ENCODE measurements at regions not wholly inside any gene's neighbourhood (a gene's known extent, or its start where the extent isn't known, plus 50 kb on each side); places are given as distances from the start of the nearest gene placed in this dataset.
"Not testable (repeated sequence)": the region's sequence is repeated elsewhere in the genome, so short reads cannot be mapped to it uniquely, and the experiment has no call there.

DNA sequence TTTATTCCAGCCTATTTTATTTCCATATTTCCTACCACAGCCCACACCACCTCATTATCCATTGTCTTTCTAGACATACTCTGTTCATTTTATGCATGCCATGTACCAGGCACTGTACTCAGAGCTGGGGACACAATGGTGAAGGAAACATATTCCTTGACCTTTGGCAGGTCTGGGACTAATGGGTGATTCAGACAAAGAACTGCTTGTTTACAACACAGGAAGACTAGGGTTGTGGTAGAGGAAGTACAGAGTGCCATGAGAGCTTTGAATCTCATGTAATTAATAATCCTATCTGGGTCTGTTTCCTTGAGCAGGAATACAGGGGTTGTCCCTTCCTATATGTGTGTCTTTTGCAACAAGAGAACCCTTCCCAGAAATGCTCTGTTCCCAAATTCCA, 75.1 kb upstream of the NUDT10 start:
- DNase-seq = no peak
- intact Hi-C loops (cut with DNase I) = no loop called here
- TF ChIP-seq, protein P1, sequence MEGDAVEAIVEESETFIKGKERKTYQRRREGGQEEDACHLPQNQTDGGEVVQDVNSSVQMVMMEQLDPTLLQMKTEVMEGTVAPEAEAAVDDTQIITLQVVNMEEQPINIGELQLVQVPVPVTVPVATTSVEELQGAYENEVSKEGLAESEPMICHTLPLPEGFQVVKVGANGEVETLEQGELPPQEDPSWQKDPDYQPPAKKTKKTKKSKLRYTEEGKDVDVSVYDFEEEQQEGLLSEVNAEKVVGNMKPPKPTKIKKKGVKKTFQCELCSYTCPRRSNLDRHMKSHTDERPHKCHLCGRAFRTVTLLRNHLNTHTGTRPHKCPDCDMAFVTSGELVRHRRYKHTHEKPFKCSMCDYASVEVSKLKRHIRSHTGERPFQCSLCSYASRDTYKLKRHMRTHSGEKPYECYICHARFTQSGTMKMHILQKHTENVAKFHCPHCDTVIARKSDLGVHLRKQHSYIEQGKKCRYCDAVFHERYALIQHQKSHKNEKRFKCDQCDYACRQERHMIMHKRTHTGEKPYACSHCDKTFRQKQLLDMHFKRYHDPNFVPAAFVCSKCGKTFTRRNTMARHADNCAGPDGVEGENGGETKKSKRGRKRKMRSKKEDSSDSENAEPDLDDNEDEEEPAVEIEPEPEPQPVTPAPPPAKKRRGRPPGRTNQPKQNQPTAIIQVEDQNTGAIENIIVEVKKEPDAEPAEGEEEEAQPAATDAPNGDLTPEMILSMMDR (IDR thresholded peaks at IDR 0.05) = no peak
- TF ChIP-seq EP300 (IDR thresholded peaks at IDR 0.05) = no peak
- TF ChIP-seq POLR2A (IDR thresholded peaks at IDR 0.05) = no peak

GRCh38 chrX:51262271-51262670, 70.4 kb upstream of the NUDT10 start:
- H3K9me3 ChIP-seq; H3K4me1 ChIP-seq (ENCODE audit: insufficient read depth); intact Hi-C loops (cut with DNase I); H3K27me3 ChIP-seq; DNase-seq; H3K4me3 ChIP-seq; H3K36me3 ChIP-seq; H3K27ac ChIP-seq: not testable (repeated sequence)
- WGBS, 3 donors = 77 to 82% (median 80%) methylated on average over 13 of the region's 13 CpGs

More for the DNA sequence above, 75.1 kb upstream of the NUDT10 start:
- no peaks in the 10 kb centered on the region for H3K4me1 ChIP-seq (ENCODE audit: insufficient read depth)
- H3K27me3 ChIP-seq = no peaks in the 10 kb centered on the region
- no peaks in the 10 kb centered on the region for H3K36me3 ChIP-seq
- no peak overlapping the region for H3K4me3 ChIP-seq
- no peaks in the 10 kb centered on the region for H3K9me3 ChIP-seq
- no peak overlapping the region for H3K27ac ChIP-seq

GRCh38 chrX:51272638-51273037, 60.0 kb upstream of the NUDT10 start:
- no peak overlapping the region for H3K4me3 ChIP-seq
- TF ChIP-seq POLR2A (IDR thresholded peaks at IDR 0.05) = no peak
- no peak for TF ChIP-seq EP300 (IDR thresholded peaks at IDR 0.05)
- TF ChIP-seq, protein P1 (IDR thresholded peaks at IDR 0.05) = no peak
- intact Hi-C loops (cut with DNase I) = no loop called here

GRCh38 chrX:51281758-51282318, 50.8 kb upstream of the NUDT10 start:
- no peaks in the 10 kb centered on the region for H3K9me3 ChIP-seq
- intact Hi-C loops (cut with DNase I) = no loop called here
- no peak for TF ChIP-seq EP300 (IDR thresholded peaks at IDR 0.05)
- TF ChIP-seq POLR2A (IDR thresholded peaks at IDR 0.05) = no peak
- TF ChIP-seq, protein P1 (IDR thresholded peaks at IDR 0.05) = no peak
- no peak overlapping the region for H3K4me3 ChIP-seq
- no peaks in the 10 kb centered on the region for H3K4me1 ChIP-seq (ENCODE audit: insufficient read depth)
- H3K36me3 ChIP-seq = no peaks in the 10 kb centered on the region
- no peak for DNase-seq
- 64 to 72% (median 69%) methylated on average over 6 of the region's 6 CpGs for WGBS, 3 donors
- H3K27me3 ChIP-seq = no peaks in the 10 kb centered on the region
- H3K27ac ChIP-seq = no peak overlapping the region

More at GRCh38 chrX:51272638-51273037, 60.0 kb upstream of the NUDT10 start:
- Histone ChIP-seq H3K9me3 (no peaks in the 10 kb centered on the region), H3K4me1 (ENCODE audit: insufficient read depth) (no peaks in the 10 kb centered on the region), H3K36me3 (no peaks in the 10 kb centered on the region), H3K27me3 (no peaks in the 10 kb centered on the region), H3K27ac (no peak overlapping the region)
- no peak for DNase-seq
- 43 to 69% (median 44%) methylated on average over 2 of the region's 2 CpGs for whole genome bisulfite sequencing, 3 donors
